ENCODE measurements at regions not wholly inside any gene's neighbourhood (a gene's known extent, or its start where the extent isn't known, plus 50 kb on each side); places are given as distances from the start of the nearest gene placed in this dataset.

DNA sequence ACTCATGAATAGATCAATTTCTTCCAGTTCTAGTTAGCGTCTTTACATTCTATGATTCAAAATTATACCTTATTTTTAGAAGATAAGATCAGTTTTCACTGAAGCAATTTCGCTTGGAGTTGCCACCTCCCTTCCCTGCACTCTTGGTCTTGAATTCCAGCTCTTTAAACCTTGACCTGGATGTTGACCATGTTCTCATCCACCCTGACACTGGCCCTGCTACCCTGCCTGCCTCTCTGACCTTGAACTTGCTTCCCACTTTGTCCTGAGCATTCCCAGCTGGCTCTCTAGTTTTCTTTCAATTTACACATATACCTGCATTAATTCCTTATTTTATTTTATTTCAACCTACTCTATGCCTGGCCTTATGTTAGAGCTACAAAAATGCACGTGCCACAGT lies 274.9 kb upstream of the IGFBP3 start:
- H3K27me3 ChIP-seq (ENCODE audit: control insufficient read depth in 1 of 2, insufficient read depth in 2 of 2, low read length in 2 of 2) = no peaks in the 10 kb centered on the region
- no peaks in the 10 kb centered on the region for H3K9me3 ChIP-seq (ENCODE audit: control insufficient read depth in 2 of 2, insufficient read depth in 1 of 2, low read depth in 1 of 2, low read length in 1 of 2)
- no peak overlapping the region for H3K27ac ChIP-seq (ENCODE audit: low read depth in 2 of 2, low read length in 1 of 2)
- H3K4me3 ChIP-seq (ENCODE audit: low read depth in 1 of 2, low read length in 2 of 2) = no peak overlapping the region
- 80 to 91% methylated on average over 3 of the region's 3 CpGs for WGBS, 2 donors
- H3K4me1 ChIP-seq (ENCODE audit: control insufficient read depth in 2 of 2, insufficient read depth in 2 of 2, low read length in 1 of 2) = no peaks in the 10 kb centered on the region
- H3K36me3 ChIP-seq (ENCODE audit: control insufficient read depth in 2 of 2, insufficient read depth in 2 of 2, low read length in 1 of 2) = no peaks in the 10 kb centered on the region

DNA sequence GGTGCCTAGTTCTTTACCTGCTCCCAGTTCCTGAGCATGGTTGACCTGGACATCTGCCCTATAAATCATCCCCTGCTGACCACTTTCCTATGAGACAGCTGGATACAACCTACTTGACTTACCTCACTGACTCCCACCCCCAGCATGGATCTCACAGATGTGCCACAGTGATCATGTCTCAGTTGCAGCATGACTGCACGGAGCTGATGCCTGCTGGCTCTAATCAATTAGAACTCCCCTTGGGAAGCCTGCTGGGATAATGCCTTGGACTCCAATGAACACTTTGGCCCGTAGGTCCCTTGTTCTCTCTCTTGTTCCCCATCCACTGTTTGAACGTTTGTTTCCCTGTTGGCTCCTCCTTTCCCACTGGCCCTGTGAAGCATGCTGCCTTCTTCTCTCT lies 271.2 kb upstream of the IGFBP3 start:
- H3K9me3 ChIP-seq (ENCODE audit: control insufficient read depth in 2 of 2, insufficient read depth in 1 of 2, low read depth in 1 of 2, low read length in 1 of 2) = no peaks in the 10 kb centered on the region
- no peak overlapping the region for H3K4me3 ChIP-seq (ENCODE audit: low read depth in 1 of 2, low read length in 2 of 2)
- H3K4me1 ChIP-seq (ENCODE audit: control insufficient read depth in 2 of 2, insufficient read depth in 2 of 2, low read length in 1 of 2) = no peaks in the 10 kb centered on the region
- H3K36me3 ChIP-seq (ENCODE audit: control insufficient read depth in 2 of 2, insufficient read depth in 2 of 2, low read length in 1 of 2) = no peaks in the 10 kb centered on the region
- 65 to 66% methylated on average over 3 of the region's 3 CpGs for WGBS, 2 donors
- no peak overlapping the region for H3K27ac ChIP-seq (ENCODE audit: low read depth in 2 of 2, low read length in 1 of 2)
- no peaks in the 10 kb centered on the region for H3K27me3 ChIP-seq (ENCODE audit: control insufficient read depth in 1 of 2, insufficient read depth in 2 of 2, low read length in 2 of 2)

DNA sequence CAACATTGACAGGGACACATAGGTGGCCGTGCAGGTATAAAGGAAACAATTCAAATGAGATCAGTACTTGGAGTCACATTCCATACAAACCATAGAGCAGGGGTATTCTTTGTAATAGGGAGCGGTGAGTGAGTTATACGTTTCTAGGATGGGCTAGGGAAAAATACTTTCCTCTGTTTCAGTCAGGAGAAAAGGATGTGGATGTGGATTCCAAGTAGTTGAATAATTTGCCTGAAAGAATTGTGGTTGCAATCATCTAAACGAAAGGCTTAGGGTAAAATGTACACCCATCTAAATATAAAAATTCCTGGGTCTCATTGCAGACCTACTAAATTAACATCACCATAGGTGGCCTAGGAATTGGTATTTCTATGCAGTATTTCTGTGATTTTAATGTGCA lies 270.7 kb upstream of the IGFBP3 start:
- no peaks in the 10 kb centered on the region for H3K4me1 ChIP-seq (ENCODE audit: control insufficient read depth in 2 of 2, insufficient read depth in 2 of 2, low read length in 1 of 2)
- H3K27ac ChIP-seq (ENCODE audit: low read depth in 2 of 2, low read length in 1 of 2) = no peak overlapping the region
- WGBS, 2 donors = 81 to 84% methylated on average over 4 of the region's 4 CpGs

DNA sequence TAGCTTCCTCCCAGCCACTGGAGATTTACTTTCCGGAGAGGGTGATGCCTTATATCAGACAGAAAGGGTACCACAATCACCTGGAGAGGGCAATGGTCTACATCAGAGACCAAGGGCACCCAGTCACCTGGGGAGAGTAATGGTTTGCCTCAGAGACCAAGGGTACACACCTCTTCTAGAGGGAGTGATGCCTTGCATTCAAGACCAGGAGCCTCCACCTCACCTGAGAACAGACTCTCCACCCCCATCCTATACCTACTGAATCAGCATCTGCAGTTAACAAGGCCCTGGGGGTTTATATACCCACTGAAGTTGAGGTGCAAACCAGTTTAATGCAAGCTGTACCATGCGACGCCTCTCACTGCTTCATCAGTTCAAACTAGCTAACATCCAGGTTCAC lies 270.2 kb upstream of the IGFBP3 start:
- Histone ChIP-seq H3K27ac (ENCODE audit: low read depth in 2 of 2, low read length in 1 of 2) (no peak overlapping the region), H3K27me3 (ENCODE audit: control insufficient read depth in 1 of 2, insufficient read depth in 2 of 2, low read length in 2 of 2) (no peaks in the 10 kb centered on the region), H3K9me3 (ENCODE audit: control insufficient read depth in 2 of 2, insufficient read depth in 1 of 2, low read depth in 1 of 2, low read length in 1 of 2) (no peaks in the 10 kb centered on the region), H3K4me3 (ENCODE audit: low read depth in 1 of 2, low read length in 2 of 2) (no peak overlapping the region), H3K36me3 (ENCODE audit: control insufficient read depth in 2 of 2, insufficient read depth in 2 of 2, low read length in 1 of 2) (no peaks in the 10 kb centered on the region), H3K4me1 (ENCODE audit: control insufficient read depth in 2 of 2, insufficient read depth in 2 of 2, low read length in 1 of 2) (no peaks in the 10 kb centered on the region)
- 90 to 94% methylated on average over 3 of the region's 3 CpGs for WGBS, 2 donors

More for the DNA sequence above, 270.7 kb upstream of the IGFBP3 start:
- Histone ChIP-seq H3K36me3 (ENCODE audit: control insufficient read depth in 2 of 2, insufficient read depth in 2 of 2, low read length in 1 of 2) (no peaks in the 10 kb centered on the region), H3K9me3 (ENCODE audit: control insufficient read depth in 2 of 2, insufficient read depth in 1 of 2, low read depth in 1 of 2, low read length in 1 of 2) (no peaks in the 10 kb centered on the region), H3K4me3 (ENCODE audit: low read depth in 1 of 2, low read length in 2 of 2) (no peak overlapping the region), H3K27me3 (ENCODE audit: control insufficient read depth in 1 of 2, insufficient read depth in 2 of 2, low read length in 2 of 2) (no peaks in the 10 kb centered on the region)

DNA sequence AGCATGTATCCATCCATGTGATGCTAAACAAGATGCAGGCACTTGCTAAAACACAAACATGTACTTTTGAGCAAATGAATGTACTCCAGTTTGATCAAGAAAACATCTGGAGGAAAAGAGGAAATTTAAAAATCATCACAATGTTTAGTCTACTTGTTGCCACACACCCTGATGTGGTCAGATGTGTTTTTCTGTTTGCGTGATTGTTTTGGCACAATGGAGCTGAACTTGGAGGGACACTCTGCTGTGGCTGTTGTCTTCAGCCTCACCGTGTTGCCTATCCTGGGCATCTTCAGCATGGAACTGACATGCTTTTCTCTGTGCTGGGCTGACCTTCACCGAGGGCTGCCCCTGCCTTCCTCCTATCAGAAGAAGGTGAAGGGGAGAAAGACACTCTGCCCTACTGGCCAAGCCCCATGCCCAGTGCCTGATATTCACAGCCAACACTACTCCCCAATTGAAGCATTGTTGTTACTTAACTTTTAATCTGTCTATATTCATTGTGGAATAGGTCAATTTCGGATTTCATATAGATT lies 268.3 kb upstream of the IGFBP3 start:
- Histone ChIP-seq H3K4me3 (ENCODE audit: low read depth in 1 of 2, low read length in 2 of 2) (no peak overlapping the region), H3K9me3 (ENCODE audit: control insufficient read depth in 2 of 2, insufficient read depth in 1 of 2, low read depth in 1 of 2, low read length in 1 of 2) (peaks cover 0 to 5% of the 10 kb centered on the region in 2 donors), H3K36me3 (ENCODE audit: control insufficient read depth in 2 of 2, insufficient read depth in 2 of 2, low read length in 1 of 2) (no peaks in the 10 kb centered on the region), H3K27ac (ENCODE audit: low read depth in 2 of 2, low read length in 1 of 2) (no peak overlapping the region), H3K4me1 (ENCODE audit: control insufficient read depth in 2 of 2, insufficient read depth in 2 of 2, low read length in 1 of 2) (no peaks in the 10 kb centered on the region), H3K27me3 (ENCODE audit: control insufficient read depth in 1 of 2, insufficient read depth in 2 of 2, low read length in 2 of 2) (no peaks in the 10 kb centered on the region)
- 78 to 79% methylated on average over 4 of the region's 4 CpGs for WGBS, 2 donors

DNA sequence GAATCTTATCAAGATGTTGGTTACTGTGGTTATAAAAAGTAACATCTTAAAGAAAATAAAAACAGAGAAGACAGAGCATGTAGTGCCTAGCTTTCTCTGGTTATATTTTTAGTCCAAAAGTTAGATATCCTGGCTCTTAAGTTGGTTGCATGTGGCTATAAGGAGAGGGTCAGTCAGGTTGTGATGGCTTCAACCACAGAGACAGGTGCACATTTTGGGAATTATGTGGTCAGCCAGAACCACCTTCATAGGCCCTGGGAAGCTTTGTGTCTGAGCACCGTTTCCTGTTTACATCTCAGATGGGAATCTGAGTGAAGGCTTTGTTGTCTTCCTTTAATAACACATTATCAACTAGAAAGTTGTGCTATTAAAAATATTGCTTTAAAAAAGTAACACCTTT lies 265.1 kb upstream of the IGFBP3 start:
- no peak overlapping the region for H3K27ac ChIP-seq (ENCODE audit: low read depth in 2 of 2, low read length in 1 of 2)
- no peaks in the 10 kb centered on the region for H3K36me3 ChIP-seq (ENCODE audit: control insufficient read depth in 2 of 2, insufficient read depth in 2 of 2, low read length in 1 of 2)
- no peaks in the 10 kb centered on the region for H3K4me1 ChIP-seq (ENCODE audit: control insufficient read depth in 2 of 2, insufficient read depth in 2 of 2, low read length in 1 of 2)
- WGBS, 2 donors = 85 to 90% methylated on average over 1 of the region's 1 CpG
- H3K4me3 ChIP-seq (ENCODE audit: low read depth in 1 of 2, low read length in 2 of 2) = no peak overlapping the region
- H3K27me3 ChIP-seq (ENCODE audit: control insufficient read depth in 1 of 2, insufficient read depth in 2 of 2, low read length in 2 of 2) = no peaks in the 10 kb centered on the region
- peaks cover 0 to 5% of the 10 kb centered on the region in 2 donors for H3K9me3 ChIP-seq (ENCODE audit: control insufficient read depth in 2 of 2, insufficient read depth in 1 of 2, low read depth in 1 of 2, low read length in 1 of 2)

GRCh38 chr7:46179061-46179610 lies 258.1 kb upstream of the IGFBP3 start:
- 72 to 80% methylated on average over 2 of the region's 2 CpGs for WGBS, 2 donors
- H3K4me1 ChIP-seq (ENCODE audit: control insufficient read depth in 2 of 2, insufficient read depth in 2 of 2, low read length in 1 of 2) = no peaks in the 10 kb centered on the region
- H3K9me3 ChIP-seq (ENCODE audit: control insufficient read depth in 2 of 2, insufficient read depth in 1 of 2, low read depth in 1 of 2, low read length in 1 of 2) = no peaks in the 10 kb centered on the region
- H3K27ac ChIP-seq (ENCODE audit: low read depth in 2 of 2, low read length in 1 of 2) = no peak overlapping the region
- H3K27me3 ChIP-seq (ENCODE audit: control insufficient read depth in 1 of 2, insufficient read depth in 2 of 2, low read length in 2 of 2) = no peaks in the 10 kb centered on the region
- no peak overlapping the region for H3K4me3 ChIP-seq (ENCODE audit: low read depth in 1 of 2, low read length in 2 of 2)
- H3K36me3 ChIP-seq (ENCODE audit: control insufficient read depth in 2 of 2, insufficient read depth in 2 of 2, low read length in 1 of 2) = no peaks in the 10 kb centered on the region

DNA sequence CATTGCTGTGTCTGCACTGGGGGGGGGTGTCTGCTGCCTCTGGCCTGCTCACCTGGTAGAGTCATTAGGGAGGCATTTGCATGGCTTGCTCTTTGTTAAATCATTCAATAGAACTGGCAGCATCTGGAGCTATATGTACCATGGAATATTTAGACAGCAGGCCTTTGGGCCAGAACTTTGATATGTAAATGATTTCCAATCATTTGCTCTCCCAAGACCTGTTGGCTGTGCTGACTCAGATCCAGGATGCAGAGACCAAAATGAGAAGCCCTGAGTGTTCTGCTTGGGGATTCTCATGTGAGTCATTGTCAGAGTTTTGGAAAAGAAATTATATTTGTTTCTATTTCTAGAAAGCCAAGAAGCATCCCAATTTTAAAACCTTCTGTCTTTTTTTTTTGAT lies 257.6 kb upstream of the IGFBP3 start:
- Histone ChIP-seq H3K27ac (ENCODE audit: low read depth in 2 of 2, low read length in 1 of 2) (no peak overlapping the region), H3K36me3 (ENCODE audit: control insufficient read depth in 2 of 2, insufficient read depth in 2 of 2, low read length in 1 of 2) (no peaks in the 10 kb centered on the region), H3K9me3 (ENCODE audit: control insufficient read depth in 2 of 2, insufficient read depth in 1 of 2, low read depth in 1 of 2, low read length in 1 of 2) (no peaks in the 10 kb centered on the region), H3K4me3 (ENCODE audit: low read depth in 1 of 2, low read length in 2 of 2) (no peak overlapping the region), H3K4me1 (ENCODE audit: control insufficient read depth in 2 of 2, insufficient read depth in 2 of 2, low read length in 1 of 2) (no peaks in the 10 kb centered on the region), H3K27me3 (ENCODE audit: control insufficient read depth in 1 of 2, insufficient read depth in 2 of 2, low read length in 2 of 2) (no peaks in the 10 kb centered on the region)

GRCh38 chr7:46177821-46178220 lies 256.7 kb upstream of the IGFBP3 start:
- Histone ChIP-seq H3K4me1 (ENCODE audit: control insufficient read depth in 2 of 2, insufficient read depth in 2 of 2, low read length in 1 of 2) (no peaks in the 10 kb centered on the region), H3K27me3 (ENCODE audit: control insufficient read depth in 1 of 2, insufficient read depth in 2 of 2, low read length in 2 of 2) (no peaks in the 10 kb centered on the region), H3K9me3 (ENCODE audit: control insufficient read depth in 2 of 2, insufficient read depth in 1 of 2, low read depth in 1 of 2, low read length in 1 of 2) (no peaks in the 10 kb centered on the region), H3K36me3 (ENCODE audit: control insufficient read depth in 2 of 2, insufficient read depth in 2 of 2, low read length in 1 of 2) (no peaks in the 10 kb centered on the region), H3K27ac (ENCODE audit: low read depth in 2 of 2, low read length in 1 of 2) (no peak overlapping the region), H3K4me3 (ENCODE audit: low read depth in 1 of 2, low read length in 2 of 2) (no peak overlapping the region)
- 82 to 88% methylated on average over 2 of the region's 2 CpGs for WGBS, 2 donors

DNA sequence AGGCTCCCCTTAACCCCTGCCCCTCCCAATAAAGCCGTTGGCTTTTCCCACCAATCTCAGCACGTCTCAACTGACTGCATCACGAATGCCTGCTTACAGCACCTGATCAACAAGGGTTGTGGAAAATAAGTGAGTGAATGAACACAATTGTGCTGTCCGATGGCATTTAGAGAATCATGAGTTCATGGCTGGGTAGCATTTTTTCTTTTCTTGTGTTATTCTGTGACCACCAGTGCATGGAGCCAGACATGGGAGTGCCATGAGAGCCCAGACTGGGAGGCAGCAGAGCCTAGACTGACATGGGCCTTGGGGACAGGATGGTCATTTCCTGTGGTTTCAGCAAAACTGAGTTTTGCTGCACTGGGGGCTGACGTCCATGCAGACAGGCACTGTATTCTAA lies 254.1 kb upstream of the IGFBP3 start:
- Histone ChIP-seq H3K36me3 (ENCODE audit: control insufficient read depth in 2 of 2, insufficient read depth in 2 of 2, low read length in 1 of 2) (no peaks in the 10 kb centered on the region), H3K4me3 (ENCODE audit: low read depth in 1 of 2, low read length in 2 of 2) (no peak overlapping the region), H3K27me3 (ENCODE audit: control insufficient read depth in 1 of 2, insufficient read depth in 2 of 2, low read length in 2 of 2) (no peaks in the 10 kb centered on the region), H3K27ac (ENCODE audit: low read depth in 2 of 2, low read length in 1 of 2) (no peak overlapping the region), H3K9me3 (ENCODE audit: control insufficient read depth in 2 of 2, insufficient read depth in 1 of 2, low read depth in 1 of 2, low read length in 1 of 2) (no peaks in the 10 kb centered on the region), H3K4me1 (ENCODE audit: control insufficient read depth in 2 of 2, insufficient read depth in 2 of 2, low read length in 1 of 2) (no peaks in the 10 kb centered on the region)
- WGBS, 2 donors = 67 to 71% methylated on average over 5 of the region's 5 CpGs

All from esophagus (tissue), 2 donors.